Activated CD8-positive, alpha-beta memory T cell treated with anti-CD3 and anti-CD28 coated beads for 24 hours (primary cell): ENCODE measurements at regions not wholly inside any gene's neighbourhood (a gene's known extent, or its start where the extent isn't known, plus 50 kb on each side); places are given as distances from the start of the nearest gene placed in this dataset.
"Not testable (repeated sequence)": the region's sequence is repeated elsewhere in the genome, so short reads cannot be mapped to it uniquely, and the experiment has no call there.

ENCODE experiments used
- DNase-seq: peaks from one replicate; pipeline ENCODE4 v3.0.0-alpha.2; 2020

GRCh38 chr5:143659599-143660238 is 152.2 kb upstream of the HMHB1 start:
- DNase-seq, result no peak

- no peak for DNase-seq
These were observed 153.0 kb upstream of the HMHB1 start for GRCh38 chr5:143658956-143659355.

GRCh38 chr5:143657647-143658285 is 154.2 kb upstream of the HMHB1 start:
- DNase-seq, result no peak

- no peak for DNase-seq
These were observed 158.1 kb upstream of the HMHB1 start for GRCh38 chr5:143653766-143654282.

- no peak for DNase-seq
These were observed 158.7 kb upstream of the HMHB1 start for GRCh38 chr5:143653256-143653655.

- DNase-seq, result no peak
These were observed 159.8 kb upstream of the HMHB1 start for GRCh38 chr5:143652108-143652700.

- DNase-seq, result no peak
These were observed 161.9 kb upstream of the HMHB1 start for GRCh38 chr5:143649937-143650621.

- DNase-seq, result no peak
These were observed 163.3 kb upstream of the HMHB1 start for GRCh38 chr5:143648696-143649095.

- no peak for DNase-seq
These were observed 165.0 kb upstream of the HMHB1 start for GRCh38 chr5:143646961-143647360.

- no peak for DNase-seq
These were observed 166.6 kb upstream of the HMHB1 start for GRCh38 chr5:143645356-143645755.

GRCh38 chr5:143644727-143645126 is 167.2 kb upstream of the HMHB1 start:
- DNase-seq, result no peak

GRCh38 chr5:143642791-143643190 is 169.2 kb upstream of the HMHB1 start:
- no peak for DNase-seq

- no peak for DNase-seq
These were observed 170.2 kb upstream of the HMHB1 start for GRCh38 chr5:143641549-143642355.

- DNase-seq, result no peak
These were observed 173.3 kb upstream of the HMHB1 start for GRCh38 chr5:143638654-143639053.

- no peak for DNase-seq
These were observed 174.9 kb upstream of the HMHB1 start for GRCh38 chr5:143636931-143637528.

- DNase-seq, result no peak
These were observed 176.1 kb upstream of the HMHB1 start for GRCh38 chr5:143635888-143636287.

GRCh38 chr5:143635146-143635752 is 176.7 kb upstream of the HMHB1 start:
- DNase-seq, result no peak

GRCh38 chr5:143634689-143635088 is 177.3 kb upstream of the HMHB1 start:
- no peak for DNase-seq

- DNase-seq, result no peak
These were observed 181.9 kb upstream of the HMHB1 start for GRCh38 chr5:143629871-143630659.

- DNase-seq, result not testable (repeated sequence)
These were observed 186.9 kb upstream of the HMHB1 start for GRCh38 chr5:143625048-143625447.

- no peak for DNase-seq
These were observed 187.5 kb upstream of the HMHB1 start for GRCh38 chr5:143624465-143624864.
